Glutamatergic neuron (in vitro differentiated cells): ENCODE measurements at regions not wholly inside any gene's neighbourhood (a gene's known extent, or its start where the extent isn't known, plus 50 kb on each side); places are given as distances from the start of the nearest gene placed in this dataset.

Source experiments
- DNase-seq: peaks from one replicate; pipeline ENCODE4 v3.0.0; 2022
- H3K27ac Mint-ChIP-seq: one replicate; pipeline ENCODE4 v1.8.0; 2020; ENCODE audit warnings: mild to moderate bottlenecking, mixed read lengths, inconsistent platforms; ENCODE audit not compliant: unreplicated experiment
- H3K27me3 Mint-ChIP-seq: one replicate; pipeline ENCODE4 v1.8.0; 2020; ENCODE audit warnings: mild to moderate bottlenecking, moderate library complexity, mixed read lengths, inconsistent platforms; ENCODE audit not compliant: unreplicated experiment
- H3K36me3 Mint-ChIP-seq: one replicate; pipeline ENCODE4 v1.8.0; 2020; ENCODE audit warnings: mild to moderate bottlenecking, mixed read lengths, inconsistent platforms; ENCODE audit not compliant: unreplicated experiment
- H3K4me1 Mint-ChIP-seq: one replicate; pipeline ENCODE4 v1.8.0; 2020; ENCODE audit warnings: mild to moderate bottlenecking, low read depth, mixed read lengths, inconsistent platforms; ENCODE audit not compliant: unreplicated experiment
- H3K4me3 Mint-ChIP-seq: one replicate; pipeline ENCODE4 v1.8.0; 2020; ENCODE audit warnings: mild to moderate bottlenecking, mixed read lengths, inconsistent platforms; ENCODE audit not compliant: unreplicated experiment
- H3K9me3 Mint-ChIP-seq: one replicate; pipeline ENCODE4 v1.8.0; 2020; ENCODE audit warnings: mild to moderate bottlenecking, moderate library complexity, mixed read lengths, inconsistent platforms; ENCODE audit not compliant: unreplicated experiment
- CTCF ChIP-seq: fragments of 200-600 bp; sonication (generic); IDR thresholded peaks from one replicate; pipeline ENCODE4 v1.5.0; 2021; ENCODE audit not compliant: partially characterized antibody, unreplicated experiment

GRCh38 chr6:67200626-67201403, 1434.3 kb upstream of the ADGRB3 start:
- H3K27me3 Mint-ChIP-seq: peaks cover 3% of the 10 kb centered on the region
- no peak overlapping the region for H3K4me3 Mint-ChIP-seq
- peaks cover 7% of the 10 kb centered on the region for H3K36me3 Mint-ChIP-seq
- H3K27ac Mint-ChIP-seq: no peak overlapping the region
- H3K4me1 Mint-ChIP-seq: no peaks in the 10 kb centered on the region
- H3K9me3 Mint-ChIP-seq: peaks cover 2% of the 10 kb centered on the region
- no peak for TF ChIP-seq CTCF
- no peak for DNase-seq

- no peak for DNase-seq
- peaks cover 3% of the 10 kb centered on the region for H3K27me3 Mint-ChIP-seq
- H3K36me3 Mint-ChIP-seq: peaks cover 7% of the 10 kb centered on the region
- peaks cover 2% of the 10 kb centered on the region for H3K9me3 Mint-ChIP-seq
- H3K27ac Mint-ChIP-seq: no peak overlapping the region
- no peak overlapping the region for H3K4me3 Mint-ChIP-seq
- no peaks in the 10 kb centered on the region for H3K4me1 Mint-ChIP-seq
- TF ChIP-seq CTCF: no peak
Observed at GRCh38 chr6:67199425-67199824, 1435.7 kb upstream of the ADGRB3 start.

- Mint-ChIP-seq H3K9me3 (no peaks in the 10 kb centered on the region), H3K27me3 (no peaks in the 10 kb centered on the region), H3K36me3 (no peaks in the 10 kb centered on the region), H3K4me1 (no peaks in the 10 kb centered on the region), H3K27ac (no peak overlapping the region), H3K4me3 (no peak overlapping the region)
- DNase-seq: no peak
- no peak for TF ChIP-seq CTCF
Observed at GRCh38 chr6:67190733-67191132, 1444.3 kb upstream of the ADGRB3 start.

GRCh38 chr6:67184405-67184804, 1450.7 kb upstream of the ADGRB3 start:
- Mint-ChIP-seq H3K4me3 (no peak overlapping the region), H3K36me3 (no peaks in the 10 kb centered on the region), H3K4me1 (no peaks in the 10 kb centered on the region), H3K9me3 (no peaks in the 10 kb centered on the region), H3K27ac (no peak overlapping the region), H3K27me3 (no peaks in the 10 kb centered on the region)
- no peak for TF ChIP-seq CTCF
- DNase-seq: no peak

GRCh38 chr6:67175101-67175500, 1460.0 kb upstream of the ADGRB3 start:
- H3K4me1 Mint-ChIP-seq: no peaks in the 10 kb centered on the region
- DNase-seq: no peak

More at GRCh38 chr6:67175101-67175500, 1460.0 kb upstream of the ADGRB3 start:
- H3K36me3 Mint-ChIP-seq: no peaks in the 10 kb centered on the region
- TF ChIP-seq CTCF: no peak
- no peaks in the 10 kb centered on the region for H3K9me3 Mint-ChIP-seq
- no peak overlapping the region for H3K4me3 Mint-ChIP-seq
- no peak overlapping the region for H3K27ac Mint-ChIP-seq
- no peaks in the 10 kb centered on the region for H3K27me3 Mint-ChIP-seq
